HEK293T (cell line): ENCODE measurements at regions not wholly inside any gene's neighbourhood (a gene's known extent, or its start where the extent isn't known, plus 50 kb on each side); places are given as distances from the start of the nearest gene placed in this dataset.

Experiments
- ARNT ChIP-seq: fragments of 450-650 bp; IDR thresholded peaks from 2 replicates; pipeline ENCODE4 v1.6.1; 2017; ENCODE audit warnings: mild to moderate bottlenecking
- BHLHE40 ChIP-seq: fragments of 450-650 bp; IDR thresholded peaks from 2 replicates; pipeline ENCODE4 v1.6.1; 2016; ENCODE audit warnings: mild to moderate bottlenecking, moderate library complexity, borderline replicate concordance
- CTBP1 ChIP-seq: fragments of 450-650 bp; IDR thresholded peaks from 2 replicates; pipeline ENCODE4 v1.6.1; 2016; ENCODE audit warnings: borderline replicate concordance
- ELF4 ChIP-seq: fragments of 450-650 bp; IDR thresholded peaks from 2 replicates; pipeline ENCODE4 v1.6.1; 2017; ENCODE audit warnings: antibody characterized with exemption
- FOXA1 ChIP-seq: fragments of 450-650 bp; IDR thresholded peaks from 2 replicates; pipeline ENCODE4 v1.6.1; 2016; ENCODE audit warnings: mild to moderate bottlenecking
- NFRKB ChIP-seq: fragments of 450-650 bp; IDR thresholded peaks from 2 replicates; pipeline ENCODE4 v1.6.1; 2016; ENCODE audit warnings: mild to moderate bottlenecking, moderate library complexity
- PKNOX1 ChIP-seq: fragments of 450-650 bp; IDR thresholded peaks from 2 replicates; pipeline ENCODE4 v1.6.1; 2016
- SP1 ChIP-seq: fragments of 450-650 bp; IDR thresholded peaks from 2 replicates; pipeline ENCODE4 v1.6.1; 2017
- SUZ12 ChIP-seq: fragments of 450-650 bp; IDR thresholded peaks from 2 replicates; pipeline ENCODE4 v1.6.1; 2016; ENCODE audit warnings: mild to moderate bottlenecking
- TARDBP ChIP-seq: fragments of 450-650 bp; IDR thresholded peaks from 2 replicates; pipeline ENCODE4 v1.6.1; 2016

GRCh38 chr9:120186276-120186675, 393.7 kb downstream of the CDK5RAP2 start:
- no peak for TF ChIP-seq ELF4
- no peak for TF ChIP-seq NFRKB
- no peak for TF ChIP-seq SUZ12
- TF ChIP-seq TARDBP = no peak
- TF ChIP-seq SP1 = no peak
- no peak for TF ChIP-seq CTBP1
- TF ChIP-seq ARNT = no peak
- no peak for TF ChIP-seq PKNOX1
- TF ChIP-seq BHLHE40 = no peak
- no peak for TF ChIP-seq FOXA1
